ENCODE measurements at regions not wholly inside any gene's neighbourhood (a gene's known extent, or its start where the extent isn't known, plus 50 kb on each side); places are given as distances from the start of the nearest gene placed in this dataset.

GRCh38 chr13:89470901-89471300 lies 1799.7 kb downstream of the SLITRK5 start:
- TF ChIP-seq, protein P1, sequence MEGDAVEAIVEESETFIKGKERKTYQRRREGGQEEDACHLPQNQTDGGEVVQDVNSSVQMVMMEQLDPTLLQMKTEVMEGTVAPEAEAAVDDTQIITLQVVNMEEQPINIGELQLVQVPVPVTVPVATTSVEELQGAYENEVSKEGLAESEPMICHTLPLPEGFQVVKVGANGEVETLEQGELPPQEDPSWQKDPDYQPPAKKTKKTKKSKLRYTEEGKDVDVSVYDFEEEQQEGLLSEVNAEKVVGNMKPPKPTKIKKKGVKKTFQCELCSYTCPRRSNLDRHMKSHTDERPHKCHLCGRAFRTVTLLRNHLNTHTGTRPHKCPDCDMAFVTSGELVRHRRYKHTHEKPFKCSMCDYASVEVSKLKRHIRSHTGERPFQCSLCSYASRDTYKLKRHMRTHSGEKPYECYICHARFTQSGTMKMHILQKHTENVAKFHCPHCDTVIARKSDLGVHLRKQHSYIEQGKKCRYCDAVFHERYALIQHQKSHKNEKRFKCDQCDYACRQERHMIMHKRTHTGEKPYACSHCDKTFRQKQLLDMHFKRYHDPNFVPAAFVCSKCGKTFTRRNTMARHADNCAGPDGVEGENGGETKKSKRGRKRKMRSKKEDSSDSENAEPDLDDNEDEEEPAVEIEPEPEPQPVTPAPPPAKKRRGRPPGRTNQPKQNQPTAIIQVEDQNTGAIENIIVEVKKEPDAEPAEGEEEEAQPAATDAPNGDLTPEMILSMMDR (IDR thresholded peaks at IDR 0.05; ENCODE audit: poor library complexity), result no peak
- TF ChIP-seq EZH2 (IDR thresholded peaks at IDR 0.05; ENCODE audit: borderline replicate concordance), result no peak
